PFSK-1 (cell line): ENCODE measurements at regions not wholly inside any gene's neighbourhood (a gene's known extent, or its start where the extent isn't known, plus 50 kb on each side); places are given as distances from the start of the nearest gene placed in this dataset.

Experiments used
- FOXP2 ChIP-seq: optimal IDR thresholded peaks from 2 replicates; pipeline ENCODE3; 2011; ENCODE audit warnings: borderline replicate concordance, control low read depth, inconsistent platforms; ENCODE audit not compliant: insufficient read depth; ENCODE audit errors: extremely low read length, extremely low read depth
- POLR2AphosphoS5 ChIP-seq: IDR thresholded peaks from 2 replicates; pipeline ENCODE4 v1.6.1; 2012; ENCODE audit warnings: low read depth, mild to moderate bottlenecking, control low read depth, low read length, moderate library complexity
- REST ChIP-seq, 2 experiments: IDR thresholded peaks; 2 replicates each; pipeline versions ENCODE4 v1.6.1 to v1.8.0; 2011 to 2012; ENCODE audit warnings: low read depth in 2 of 2, low read length in 2 of 2, control low read depth in 1 of 2, inconsistent platforms in 1 of 2, mild to moderate bottlenecking in 1 of 2, moderate library complexity in 1 of 2; ENCODE audit not compliant: insufficient read depth in 1 of 2
- SIN3A ChIP-seq: IDR thresholded peaks from 2 replicates; pipeline ENCODE4 v1.6.1; 2012; ENCODE audit warnings: mild to moderate bottlenecking, low read length, moderate library complexity, borderline replicate concordance; ENCODE audit not compliant: insufficient read depth
- TAF1 ChIP-seq: IDR thresholded peaks from 2 replicates; pipeline ENCODE4 v1.6.1; 2012; ENCODE audit warnings: low read length, control low read depth, borderline replicate concordance; ENCODE audit not compliant: insufficient read depth

GRCh38 chr11:70738661-70739060, 340.3 kb downstream of the CTTN start:
- TF ChIP-seq REST (IDR thresholded peaks at IDR 0.05; ENCODE audit: insufficient read depth in 1 of 2, low read depth in 2 of 2, low read length in 2 of 2) (no peak), TAF1 (no peak), SIN3A (no peak), FOXP2 (no peak), POLR2AphosphoS5 (no peak)

DNA sequence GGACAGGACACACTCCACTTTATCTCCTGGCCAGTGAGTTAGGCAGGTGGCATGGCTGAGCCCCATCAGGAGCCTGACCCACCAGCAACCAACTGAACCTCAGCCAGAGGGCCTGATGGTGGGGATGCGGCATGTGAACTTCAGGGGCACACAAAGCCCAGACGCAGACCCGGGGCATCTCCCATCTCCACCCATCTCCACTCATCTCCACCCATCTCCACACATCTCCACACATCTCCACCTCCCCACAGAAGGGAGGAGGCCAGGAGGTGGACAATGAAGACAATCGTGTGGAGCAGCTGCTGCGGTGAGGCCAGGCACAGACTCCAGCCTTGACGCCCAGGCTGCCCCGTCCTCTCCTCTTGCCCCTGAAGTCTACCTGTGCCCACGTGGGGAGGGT, 340.8 kb downstream of the CTTN start:
- TF ChIP-seq POLR2AphosphoS5 (no peak), SIN3A (no peak), TAF1 (no peak), REST (IDR thresholded peaks at IDR 0.05; ENCODE audit: insufficient read depth in 1 of 2, low read depth in 2 of 2, low read length in 2 of 2) (no peak), FOXP2 (no peak)

GRCh38 chr11:70739811-70740487, 341.6 kb downstream of the CTTN start:
- TF ChIP-seq FOXP2 (no peak), SIN3A (no peak), TAF1 (no peak), POLR2AphosphoS5 (no peak), REST (IDR thresholded peaks at IDR 0.05; ENCODE audit: insufficient read depth in 1 of 2, low read depth in 2 of 2, low read length in 2 of 2) (no peak)

DNA sequence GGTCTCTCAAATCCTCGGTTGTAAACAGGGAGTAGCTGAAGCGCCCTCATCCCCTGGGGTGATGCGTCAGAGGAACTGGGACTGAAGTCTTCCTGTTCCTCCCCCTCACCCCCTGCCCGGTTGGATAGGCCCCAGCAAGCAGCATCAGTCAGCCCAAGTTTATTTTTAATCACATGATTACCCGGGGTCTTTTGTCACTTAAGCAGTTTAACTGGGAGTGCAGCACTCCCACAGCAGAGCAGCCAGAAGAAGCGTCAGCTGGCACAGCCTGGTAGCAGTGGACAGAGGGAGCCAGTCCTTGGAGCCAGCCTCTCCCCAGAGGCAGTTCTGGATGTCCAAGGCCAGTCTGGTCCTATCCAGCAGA, 342.1 kb downstream of the CTTN start:
- TF ChIP-seq FOXP2 (no peak), TAF1 (no peak), REST (IDR thresholded peaks at IDR 0.05; ENCODE audit: insufficient read depth in 1 of 2, low read depth in 2 of 2, low read length in 2 of 2) (no peak), POLR2AphosphoS5 (no peak), SIN3A (no peak)

DNA sequence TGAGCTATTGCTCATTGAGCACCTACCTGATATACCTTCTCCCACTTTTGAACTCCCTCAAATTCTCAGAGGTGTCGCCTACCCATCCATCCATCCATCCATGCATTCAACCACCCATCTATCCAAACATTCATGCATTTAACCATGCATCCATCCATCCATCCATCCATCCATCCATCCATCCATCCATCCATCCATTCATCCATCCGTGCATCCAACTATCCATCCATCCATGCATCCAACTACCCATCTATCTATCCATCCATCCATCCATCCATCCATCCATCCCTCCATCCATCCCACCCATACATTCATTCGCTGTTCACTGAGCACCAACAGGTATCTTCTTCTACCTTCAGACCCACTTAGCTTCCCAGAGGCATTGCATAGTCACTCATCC, 342.8 kb downstream of the CTTN start:
- TF ChIP-seq POLR2AphosphoS5 (no peak), REST (IDR thresholded peaks at IDR 0.05; ENCODE audit: insufficient read depth in 1 of 2, low read depth in 2 of 2, low read length in 2 of 2) (no peak), SIN3A (no peak), TAF1 (no peak), FOXP2 (no peak)
